ENCODE measurements at regions not wholly inside any gene's neighbourhood (a gene's known extent, or its start where the extent isn't known, plus 50 kb on each side); places are given as distances from the start of the nearest gene placed in this dataset.

DNA sequence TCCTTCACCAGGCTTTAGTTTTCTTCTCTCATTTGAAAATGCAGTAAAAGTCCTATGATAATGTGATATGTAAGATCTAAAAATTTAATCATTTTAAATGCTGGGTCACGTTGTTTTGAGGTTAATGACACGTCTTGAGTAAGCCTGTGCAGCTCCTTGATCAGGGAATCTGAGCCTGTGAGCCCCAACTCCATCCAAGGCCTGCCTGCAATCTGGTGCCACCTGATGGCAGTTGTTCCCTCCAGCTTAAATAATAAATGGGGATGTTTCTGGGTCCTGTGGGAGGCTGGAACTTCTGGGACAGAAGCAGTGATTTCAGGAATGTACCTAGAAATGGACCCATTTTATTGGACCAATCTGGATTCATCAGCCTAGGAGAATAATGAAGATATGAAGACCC, 455.4 kb upstream of the ADGRL3 start:
- H3K18ac ChIP-seq (ENCODE audit: insufficient read length, low read depth, low read length): no peak overlapping the region
- H2BK20ac ChIP-seq (ENCODE audit: low read depth, low read length, poor library complexity, severe bottlenecking): no peak overlapping the region
- no peak overlapping the region for H3K14ac ChIP-seq (ENCODE audit: insufficient read depth, low read length)
- no peak overlapping the region for H3K27ac Mint-ChIP-seq
- no peaks in the 10 kb centered on the region for H3K79me1 ChIP-seq (ENCODE audit: insufficient read depth, low read depth, low read length, poor library complexity, severe bottlenecking)
- no peak overlapping the region for H2BK120ac ChIP-seq (ENCODE audit: low read depth, low read length, poor library complexity, severe bottlenecking)
- H3K79me2 ChIP-seq (ENCODE audit: insufficient read depth, low read length): no peaks in the 10 kb centered on the region
- no peaks in the 10 kb centered on the region for H3K23me2 ChIP-seq (ENCODE audit: insufficient read length, low read depth, low read length, poor library complexity, severe bottlenecking)
- H2AK5ac ChIP-seq (ENCODE audit: insufficient read length, low read length): no peak overlapping the region
- H3K9me3 ChIP-seq (ENCODE audit: control insufficient read depth, low read depth, low read length): no peaks in the 10 kb centered on the region
- no CpG with 5 or more reads among the region's 2 CpGs for WGBS (ENCODE audit: extremely low coverage, insufficient read length, low lambda C conversion rate)
- no peak overlapping the region for H3K23ac ChIP-seq (ENCODE audit: insufficient read length, low read depth, low read length)
- no peak overlapping the region for H3K4ac ChIP-seq (ENCODE audit: low read depth, low read length)
- no peaks in the 10 kb centered on the region for H3K4me1 ChIP-seq (ENCODE audit: insufficient read depth, low read length)
- no peak overlapping the region for H2BK5ac ChIP-seq (ENCODE audit: insufficient read length, low read length)
- H2BK15ac ChIP-seq (ENCODE audit: low read depth, low read length): no peak overlapping the region
- H4K20me1 ChIP-seq (ENCODE audit: control insufficient read depth, insufficient read depth, insufficient read length): no peaks in the 10 kb centered on the region
- H3K27me3 ChIP-seq (ENCODE audit: insufficient read depth, low read length): no peaks in the 10 kb centered on the region
- peak; percentile 38 for DNase-seq
- no peak overlapping the region for H3K4me3 Mint-ChIP-seq
- no peak overlapping the region for H4K8ac ChIP-seq (replicated peaks; ENCODE audit: insufficient read length, low read depth, low read length)
- H4K5ac ChIP-seq (ENCODE audit: insufficient read length, low read depth, low read length): no peak overlapping the region
- no peaks in the 10 kb centered on the region for H3K27me3 Mint-ChIP-seq (ENCODE audit: low read depth)
- no peak overlapping the region for H3K27ac ChIP-seq (ENCODE audit: insufficient read length, low read depth, low read length)
- no peaks in the 10 kb centered on the region for H3K9me3 Mint-ChIP-seq
- no peaks in the 10 kb centered on the region for H3K36me3 Mint-ChIP-seq (ENCODE audit: insufficient read depth in 1 of 3, low read depth in 3 of 3)
- H2AFZ ChIP-seq (ENCODE audit: low read length): no peak overlapping the region
- TF ChIP-seq, protein P1, sequence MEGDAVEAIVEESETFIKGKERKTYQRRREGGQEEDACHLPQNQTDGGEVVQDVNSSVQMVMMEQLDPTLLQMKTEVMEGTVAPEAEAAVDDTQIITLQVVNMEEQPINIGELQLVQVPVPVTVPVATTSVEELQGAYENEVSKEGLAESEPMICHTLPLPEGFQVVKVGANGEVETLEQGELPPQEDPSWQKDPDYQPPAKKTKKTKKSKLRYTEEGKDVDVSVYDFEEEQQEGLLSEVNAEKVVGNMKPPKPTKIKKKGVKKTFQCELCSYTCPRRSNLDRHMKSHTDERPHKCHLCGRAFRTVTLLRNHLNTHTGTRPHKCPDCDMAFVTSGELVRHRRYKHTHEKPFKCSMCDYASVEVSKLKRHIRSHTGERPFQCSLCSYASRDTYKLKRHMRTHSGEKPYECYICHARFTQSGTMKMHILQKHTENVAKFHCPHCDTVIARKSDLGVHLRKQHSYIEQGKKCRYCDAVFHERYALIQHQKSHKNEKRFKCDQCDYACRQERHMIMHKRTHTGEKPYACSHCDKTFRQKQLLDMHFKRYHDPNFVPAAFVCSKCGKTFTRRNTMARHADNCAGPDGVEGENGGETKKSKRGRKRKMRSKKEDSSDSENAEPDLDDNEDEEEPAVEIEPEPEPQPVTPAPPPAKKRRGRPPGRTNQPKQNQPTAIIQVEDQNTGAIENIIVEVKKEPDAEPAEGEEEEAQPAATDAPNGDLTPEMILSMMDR (conservative IDR thresholded peaks at IDR 0.05): peak; percentile 45; the same call in 2 of the 3 replicates
- H4K91ac ChIP-seq (ENCODE audit: insufficient read length, low read depth, low read length): no peak overlapping the region
- no peaks in the 10 kb centered on the region for H3K4me1 Mint-ChIP-seq
- no peak overlapping the region for H3K56ac ChIP-seq (ENCODE audit: insufficient read length, low read depth, low read length)
- no peak overlapping the region for H2BK12ac ChIP-seq (ENCODE audit: insufficient read length, low read depth, low read length)
- no peak overlapping the region for H3K4me2 ChIP-seq (ENCODE audit: insufficient read depth, insufficient read length, low read length)
- no peak overlapping the region for H3K9ac ChIP-seq (ENCODE audit: extremely low read depth, insufficient read length, low read length)
- no peak overlapping the region for H3T11ph ChIP-seq (ENCODE audit: low read length)

Data from H9 (cell line).